HepG2 (cell line): ENCODE measurements at regions not wholly inside any gene's neighbourhood (a gene's known extent, or its start where the extent isn't known, plus 50 kb on each side); places are given as distances from the start of the nearest gene placed in this dataset.
A peak's percentile ranks its signal among the peaks of the same experiment; 100 is the strongest.

ENCODE experiments used
- BRF2 ChIP-seq: sonication (generic); formaldehyde crosslinking; IDR thresholded peaks from 2 replicates; pipeline ENCODE4 v1.8.1; 2022; ENCODE audit warnings: mild to moderate bottlenecking, missing genetic modification reagents
- GPBP1L1 ChIP-seq: sonication (generic); formaldehyde crosslinking; IDR thresholded peaks from 2 replicates; pipeline ENCODE4 v1.5.0; 2020; ENCODE audit warnings: mild to moderate bottlenecking, missing genetic modification reagents
- GRHL1 ChIP-seq: sonication (generic); formaldehyde crosslinking; conservative IDR thresholded peaks from 2 replicates; pipeline ENCODE4 v1.8.0; 2022; ENCODE audit warnings: missing genetic modification reagents
- HMG20B ChIP-seq: conservative IDR thresholded peaks from 2 replicates; pipeline ENCODE4 v1.6.1; 2016; ENCODE audit warnings: missing genetic modification reagents, missing compliant biosample characterization
- THAP9 ChIP-seq: sonication (generic); formaldehyde crosslinking; IDR thresholded peaks from 2 replicates; pipeline ENCODE4; 2020; ENCODE audit warnings: missing genetic modification reagents, mild to moderate bottlenecking, borderline replicate concordance
- U2AF1 ChIP-seq: fragments of 200-400 bp; formaldehyde crosslinking; optimal IDR thresholded peaks from 2 replicates; pipeline ENCODE3; 2017; ENCODE audit warnings: mild to moderate bottlenecking, low read depth, low read length
- ZNF12 ChIP-seq: sonication (generic); formaldehyde crosslinking; IDR thresholded peaks from 2 replicates; pipeline ENCODE4 v1.5.0; 2020; ENCODE audit warnings: missing genetic modification reagents
- ZNF232 ChIP-seq: sonication (generic); formaldehyde crosslinking; IDR thresholded peaks from 2 replicates; pipeline ENCODE4 v1.4.0; 2020; ENCODE audit warnings: missing genetic modification reagents, borderline replicate concordance
- ZNF317 ChIP-seq: sonication (generic); formaldehyde crosslinking; IDR thresholded peaks from 2 replicates; pipeline ENCODE4 v1.5.0; 2020; ENCODE audit warnings: mild to moderate bottlenecking, missing genetic modification reagents
- ZNF670 ChIP-seq: sonication (generic); formaldehyde crosslinking; IDR thresholded peaks from 2 replicates; pipeline ENCODE4 v1.8.0; 2022; ENCODE audit warnings: mild to moderate bottlenecking, missing genetic modification reagents, borderline replicate concordance
- TF ChIP-seq, protein P1 (sequence below): sonication (generic); formaldehyde crosslinking; IDR thresholded peaks from 2 replicates; pipeline ENCODE4 v1.4.0; 2020; ENCODE audit warnings: missing genetic modification reagents
- TF ChIP-seq, protein P2 (sequence below): sonication (generic); formaldehyde crosslinking; IDR thresholded peaks from 2 replicates; pipeline ENCODE4 v1.8.0; 2022; ENCODE audit warnings: missing genetic modification reagents, low read depth, mild to moderate bottlenecking, borderline replicate concordance
- TF ChIP-seq, protein P3 (sequence below): sonication (generic); formaldehyde crosslinking; conservative IDR thresholded peaks from 2 replicates; pipeline ENCODE4 v1.8.1; 2023; ENCODE audit warnings: missing genetic modification reagents

DNA sequence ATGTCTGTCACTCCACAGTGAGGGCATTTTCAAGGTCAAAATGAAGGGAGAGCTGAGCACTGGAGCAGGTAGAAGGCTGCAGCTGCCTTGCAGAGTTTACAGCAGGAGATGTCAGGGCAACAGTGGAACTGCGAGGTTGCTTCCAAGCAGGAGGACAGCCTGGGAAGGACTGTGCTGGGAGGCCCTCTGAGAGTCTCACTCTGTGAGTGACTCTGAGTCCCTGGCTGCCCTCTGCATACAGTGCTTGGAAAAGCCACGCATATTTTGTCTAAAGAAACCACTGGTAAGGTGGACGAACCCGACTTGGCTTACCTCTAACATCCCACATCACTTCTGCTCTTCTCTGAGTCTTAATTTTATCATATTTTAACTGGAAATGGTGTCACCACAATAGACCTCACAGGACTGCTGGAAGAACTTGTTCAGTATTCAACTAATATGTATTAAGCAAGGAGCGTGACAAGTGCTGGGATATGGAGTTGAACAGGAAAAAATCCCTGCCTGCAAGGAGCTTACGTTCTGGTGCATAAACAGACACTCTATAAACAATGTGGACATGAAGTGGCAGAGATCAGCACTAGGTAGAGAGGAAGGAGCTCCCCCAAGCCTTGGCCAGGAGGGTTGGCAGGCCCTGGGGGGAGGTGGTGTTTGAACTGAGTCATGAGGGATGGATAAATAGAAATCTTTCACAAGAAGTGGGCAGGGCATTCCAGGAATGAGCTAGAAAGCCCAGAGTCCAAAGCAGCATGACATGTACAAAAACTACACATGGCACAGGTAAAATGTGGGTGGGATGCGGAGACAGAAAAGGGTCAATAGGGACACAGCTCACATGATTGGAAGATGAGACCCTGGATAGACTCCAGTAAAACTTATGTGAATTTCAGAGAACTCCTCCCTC, 64.0 kb upstream of the FOXE1 start (continued):
- TF ChIP-seq, protein P1, sequence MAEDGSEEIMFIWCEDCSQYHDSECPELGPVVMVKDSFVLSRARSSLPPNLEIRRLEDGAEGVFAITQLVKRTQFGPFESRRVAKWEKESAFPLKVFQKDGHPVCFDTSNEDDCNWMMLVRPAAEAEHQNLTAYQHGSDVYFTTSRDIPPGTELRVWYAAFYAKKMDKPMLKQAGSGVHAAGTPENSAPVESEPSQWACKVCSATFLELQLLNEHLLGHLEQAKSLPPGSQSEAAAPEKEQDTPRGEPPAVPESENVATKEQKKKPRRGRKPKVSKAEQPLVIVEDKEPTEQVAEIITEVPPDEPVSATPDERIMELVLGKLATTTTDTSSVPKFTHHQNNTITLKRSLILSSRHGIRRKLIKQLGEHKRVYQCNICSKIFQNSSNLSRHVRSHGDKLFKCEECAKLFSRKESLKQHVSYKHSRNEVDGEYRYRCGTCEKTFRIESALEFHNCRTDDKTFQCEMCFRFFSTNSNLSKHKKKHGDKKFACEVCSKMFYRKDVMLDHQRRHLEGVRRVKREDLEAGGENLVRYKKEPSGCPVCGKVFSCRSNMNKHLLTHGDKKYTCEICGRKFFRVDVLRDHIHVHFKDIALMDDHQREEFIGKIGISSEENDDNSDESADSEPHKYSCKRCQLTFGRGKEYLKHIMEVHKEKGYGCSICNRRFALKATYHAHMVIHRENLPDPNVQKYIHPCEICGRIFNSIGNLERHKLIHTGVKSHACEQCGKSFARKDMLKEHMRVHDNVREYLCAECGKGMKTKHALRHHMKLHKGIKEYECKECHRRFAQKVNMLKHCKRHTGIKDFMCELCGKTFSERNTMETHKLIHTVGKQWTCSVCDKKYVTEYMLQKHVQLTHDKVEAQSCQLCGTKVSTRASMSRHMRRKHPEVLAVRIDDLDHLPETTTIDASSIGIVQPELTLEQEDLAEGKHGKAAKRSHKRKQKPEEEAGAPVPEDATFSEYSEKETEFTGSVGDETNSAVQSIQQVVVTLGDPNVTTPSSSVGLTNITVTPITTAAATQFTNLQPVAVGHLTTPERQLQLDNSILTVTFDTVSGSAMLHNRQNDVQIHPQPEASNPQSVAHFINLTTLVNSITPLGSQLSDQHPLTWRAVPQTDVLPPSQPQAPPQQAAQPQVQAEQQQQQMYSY (CRISPR knock-in tag), result 0 out of 2 replicates have a peak, but pooled peaks have one; percentile 37
- TF ChIP-seq BRF2 (CRISPR knock-in tag) (no peak), THAP9 (CRISPR knock-in tag) (no peak), U2AF1 (no peak), ZNF232 (no peak), ZNF317 (CRISPR knock-in tag) (no peak), HMG20B (CRISPR knock-in tag) (no peak), ZNF12 (CRISPR knock-in tag) (peak; percentile 59; the same call in 1 of the 2 replicates), GPBP1L1 (CRISPR knock-in tag) (no peak), ZNF670 (CRISPR knock-in tag) (no peak), GRHL1 (CRISPR knock-in tag) (no peak)
- TF ChIP-seq, protein P2, sequence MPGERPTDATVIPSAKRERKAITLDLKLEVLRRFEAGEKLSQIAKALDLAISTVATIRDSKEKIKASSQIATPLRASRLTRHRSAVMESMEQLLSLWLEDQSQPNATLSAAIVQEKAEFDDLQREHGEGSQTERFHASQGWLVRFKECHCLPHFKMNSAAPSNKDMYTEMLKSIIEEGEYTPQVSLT (CRISPR knock-in tag), result no peak
- TF ChIP-seq, protein P3, sequence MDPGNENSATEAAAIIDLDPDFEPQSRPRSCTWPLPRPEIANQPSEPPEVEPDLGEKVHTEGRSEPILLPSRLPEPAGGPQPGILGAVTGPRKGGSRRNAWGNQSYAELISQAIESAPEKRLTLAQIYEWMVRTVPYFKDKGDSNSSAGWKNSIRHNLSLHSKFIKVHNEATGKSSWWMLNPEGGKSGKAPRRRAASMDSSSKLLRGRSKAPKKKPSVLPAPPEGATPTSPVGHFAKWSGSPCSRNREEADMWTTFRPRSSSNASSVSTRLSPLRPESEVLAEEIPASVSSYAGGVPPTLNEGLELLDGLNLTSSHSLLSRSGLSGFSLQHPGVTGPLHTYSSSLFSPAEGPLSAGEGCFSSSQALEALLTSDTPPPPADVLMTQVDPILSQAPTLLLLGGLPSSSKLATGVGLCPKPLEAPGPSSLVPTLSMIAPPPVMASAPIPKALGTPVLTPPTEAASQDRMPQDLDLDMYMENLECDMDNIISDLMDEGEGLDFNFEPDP (CRISPR knock-in tag), result no peak
